Retinal pigment epithelial cell (primary cell): ENCODE measurements at regions not wholly inside any gene's neighbourhood (a gene's known extent, or its start where the extent isn't known, plus 50 kb on each side); places are given as distances from the start of the nearest gene placed in this dataset.

Experiments
- DNase-seq: peaks from one replicate; pipeline ENCODE4 v3.0.0-alpha.2; 2010; ENCODE audit warnings: low read depth
- H3K4me3 ChIP-seq: 2 replicates; pipeline ENCODE4 v1.5.1; 2011; ENCODE audit warnings: mild to moderate bottlenecking, low read length, control low read depth, moderate library complexity
- CTCF ChIP-seq: conservative IDR thresholded peaks from 2 replicates; pipeline ENCODE4 v1.5.1; 2011; ENCODE audit warnings: low read depth, low read length, control low read depth, inconsistent platforms

- no peak for TF ChIP-seq CTCF
- no peak overlapping the region for H3K4me3 ChIP-seq
- no peak for DNase-seq
These were observed 111.6 kb upstream of the DCBLD2 start for GRCh38 chr3:99013077-99013476.

GRCh38 chr3:99012051-99012450 is 110.6 kb upstream of the DCBLD2 start:
- H3K4me3 ChIP-seq = no peak overlapping the region
- no peak for DNase-seq
- no peak for TF ChIP-seq CTCF

GRCh38 chr3:99009851-99010250 is 108.4 kb upstream of the DCBLD2 start:
- DNase-seq = no peak
- no peak overlapping the region for H3K4me3 ChIP-seq
- TF ChIP-seq CTCF = no peak

- no peak for TF ChIP-seq CTCF
- DNase-seq = no peak
- no peak overlapping the region for H3K4me3 ChIP-seq
These were observed 105.2 kb upstream of the DCBLD2 start for GRCh38 chr3:99006686-99007085.

- H3K4me3 ChIP-seq = no peak overlapping the region
- no peak for DNase-seq
- TF ChIP-seq CTCF = no peak
These were observed 98.2 kb upstream of the DCBLD2 start for GRCh38 chr3:98999675-99000074.

- peak; percentile 34 for DNase-seq
- peak; percentile 63 for TF ChIP-seq CTCF
- H3K4me3 ChIP-seq = no peak overlapping the region
These were observed 92.8 kb upstream of the DCBLD2 start for GRCh38 chr3:98994128-98994762.

- TF ChIP-seq CTCF = peak; percentile 24
- no peak for DNase-seq
- no peak overlapping the region for H3K4me3 ChIP-seq
These were observed 89.9 kb upstream of the DCBLD2 start for GRCh38 chr3:98991393-98991792.
